ENCODE measurements at regions not wholly inside any gene's neighbourhood (a gene's known extent, or its start where the extent isn't known, plus 50 kb on each side); places are given as distances from the start of the nearest gene placed in this dataset.

- no peak for TF ChIP-seq CTCF (conservative IDR thresholded peaks at IDR 0.05 in 1 of 2, IDR thresholded peaks at IDR 0.05 in 1 of 2; ENCODE audit: extremely low read depth in 1 of 2, insufficient read depth in 1 of 2, low read depth in 1 of 2, low read length in 2 of 2)
- no peak for TF ChIP-seq EZH2 (IDR thresholded peaks at IDR 0.05; ENCODE audit: borderline replicate concordance, low read length)
Observed at GRCh38 chr4:38497121-38497520, 166.9 kb upstream of the KLF3 start.
